ENCODE measurements at regions not wholly inside any gene's neighbourhood (a gene's known extent, or its start where the extent isn't known, plus 50 kb on each side); places are given as distances from the start of the nearest gene placed in this dataset.

DNA sequence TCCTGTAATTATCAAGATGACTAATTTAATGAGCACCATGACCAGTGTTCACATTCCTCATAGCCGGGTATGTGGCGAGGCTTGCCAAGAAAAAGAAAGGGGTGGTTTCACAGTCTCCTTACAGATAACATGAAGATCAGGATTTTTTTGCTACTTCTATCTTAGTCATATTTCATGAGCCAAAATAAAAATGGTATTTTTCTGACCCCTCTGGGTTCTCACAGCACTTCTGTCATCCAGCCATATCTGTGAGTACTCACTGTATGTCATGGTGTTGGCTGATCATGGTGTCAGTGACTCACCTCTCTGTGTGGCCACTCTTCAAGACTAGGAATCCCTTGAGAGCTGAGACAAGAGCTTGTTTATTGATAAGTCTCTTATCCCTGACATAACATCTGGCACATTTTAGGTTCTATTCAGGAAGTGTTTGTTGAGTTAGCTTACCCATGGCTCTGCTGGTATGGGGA, 130.5 kb upstream of the LMCD1 start:
- ChIA-PET CTCF (no interaction called here), POLR2A (no interaction called here)
- BruUV-seq (replicated peaks): no TSS peak
- no peaks in the 10 kb centered on the region for H3K4me1 ChIP-seq (ENCODE audit: control insufficient read depth, extremely low read depth, insufficient read depth, low read length)
- no peaks in the 10 kb centered on the region for H3K27me3 ChIP-seq (ENCODE audit: control insufficient read depth in 2 of 2, insufficient read depth in 2 of 2, low read length in 2 of 2)
- H3K27ac ChIP-seq (ENCODE audit: insufficient read depth, low read depth, low read length): no peak overlapping the region
- H3K36me3 ChIP-seq (ENCODE audit: control insufficient read depth in 2 of 2, extremely low read depth in 1 of 2, insufficient read depth in 2 of 2, low read length in 2 of 2): no peaks in the 10 kb centered on the region
- H3K79me2 ChIP-seq (ENCODE audit: control insufficient read depth, insufficient read depth, low read length): no peaks in the 10 kb centered on the region
- no peak overlapping the region for H3K4me3 ChIP-seq (replicated peaks in 1 of 3; ENCODE audit: insufficient read depth in 1 of 3, low read depth in 1 of 3, low read length in 3 of 3)
- no peaks in the 10 kb centered on the region for H4K20me1 ChIP-seq (replicated peaks; ENCODE audit: control insufficient read depth, extremely low read depth, insufficient read depth, low read length)
- no peaks in the 10 kb centered on the region for H3K9me3 ChIP-seq (replicated peaks; ENCODE audit: control insufficient read depth, insufficient read depth, low read length)
- H3K9ac ChIP-seq (replicated peaks; ENCODE audit: extremely low read depth, insufficient read depth, low read length): no peak overlapping the region
- no peaks in the 10 kb centered on the region for H3K9me1 ChIP-seq (replicated peaks; ENCODE audit: control insufficient read depth, extremely low read depth, insufficient read depth, low read length)
- DNase-seq (ENCODE audit: low read depth, low spot score) (no peak), FAIRE-seq (no peak)
- no peak overlapping the region for H2AFZ ChIP-seq (ENCODE audit: low read depth, low read length)
- no peak for TF ChIP-seq EZH2 (IDR thresholded peaks at IDR 0.05; ENCODE audit: borderline replicate concordance, low read depth, low read length, severe bottlenecking)
- no peak for TF ChIP-seq FOS (IDR thresholded peaks at IDR 0.05; ENCODE audit: borderline replicate concordance, insufficient read depth, low read length)
- dilution Hi-C loops (cut with MboI; ENCODE audit: extremely low pct_ligation_motif_present, low sequenced_read_pairs) (no loop called here), intact Hi-C loops (cut with micrococcal nuclease) (no loop called here)
- H3K4me2 ChIP-seq (ENCODE audit: insufficient read depth, low read length): no peak overlapping the region

DNA sequence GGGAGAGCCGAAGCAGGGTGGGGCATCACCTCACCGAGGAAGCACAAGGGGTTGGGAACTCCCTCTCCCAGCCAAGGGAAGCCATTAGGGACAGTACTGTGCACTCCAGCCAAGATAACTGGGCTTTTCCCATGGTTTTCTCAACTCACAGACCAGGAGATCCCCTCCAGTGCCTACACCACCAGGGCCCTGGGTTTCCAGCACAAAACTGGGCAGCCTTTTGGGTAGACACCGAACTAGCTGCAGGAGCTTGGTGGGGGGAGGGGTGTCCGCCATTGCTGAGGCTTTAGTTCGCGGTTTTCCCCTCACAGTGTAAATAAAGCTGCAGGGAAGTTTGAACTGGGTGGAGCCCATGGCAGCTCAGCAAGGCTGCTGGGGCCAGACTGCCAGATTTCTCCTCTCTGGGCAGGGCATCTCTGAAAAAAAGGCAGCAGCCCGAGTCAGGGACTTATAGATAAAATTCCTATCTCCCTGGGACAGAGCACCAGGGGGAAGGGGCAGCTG, 129.6 kb upstream of the LMCD1 start:
- dilution Hi-C loops (cut with MboI; ENCODE audit: extremely low pct_ligation_motif_present, low sequenced_read_pairs) (no loop called here), intact Hi-C loops (cut with micrococcal nuclease) (no loop called here)
- H3K4me1 ChIP-seq (ENCODE audit: control insufficient read depth, extremely low read depth, insufficient read depth, low read length): no peaks in the 10 kb centered on the region
- no peak overlapping the region for H3K9ac ChIP-seq (replicated peaks; ENCODE audit: extremely low read depth, insufficient read depth, low read length)
- DNase-seq (ENCODE audit: low read depth, low spot score) (no peak), FAIRE-seq (no peak)
- CTCF ChIA-PET: no interaction called here
- H3K27ac ChIP-seq (ENCODE audit: insufficient read depth, low read depth, low read length): no peak overlapping the region
- POLR2A ChIA-PET: no interaction called here
- TF ChIP-seq FOS (IDR thresholded peaks at IDR 0.05; ENCODE audit: borderline replicate concordance, insufficient read depth, low read length) (no peak), POLR2AphosphoS5 (IDR thresholded peaks at IDR 0.05; ENCODE audit: insufficient read depth, low read depth, low read length) (no peak), EZH2 (IDR thresholded peaks at IDR 0.05; ENCODE audit: borderline replicate concordance, low read depth, low read length, severe bottlenecking) (no peak), POLR2A (IDR thresholded peaks at IDR 0.05; ENCODE audit: low read depth, low read length) (no peak), MYC (IDR thresholded peaks at IDR 0.05; ENCODE audit: low read depth, low read length) (no peak), GATA2 (IDR thresholded peaks at IDR 0.05; ENCODE audit: insufficient read depth, insufficient read length, low read depth, low read length) (no peak), JUN (IDR thresholded peaks at IDR 0.05; ENCODE audit: borderline replicate concordance, insufficient read depth, insufficient read length, low read depth) (no peak)
- TF ChIP-seq, protein P1, sequence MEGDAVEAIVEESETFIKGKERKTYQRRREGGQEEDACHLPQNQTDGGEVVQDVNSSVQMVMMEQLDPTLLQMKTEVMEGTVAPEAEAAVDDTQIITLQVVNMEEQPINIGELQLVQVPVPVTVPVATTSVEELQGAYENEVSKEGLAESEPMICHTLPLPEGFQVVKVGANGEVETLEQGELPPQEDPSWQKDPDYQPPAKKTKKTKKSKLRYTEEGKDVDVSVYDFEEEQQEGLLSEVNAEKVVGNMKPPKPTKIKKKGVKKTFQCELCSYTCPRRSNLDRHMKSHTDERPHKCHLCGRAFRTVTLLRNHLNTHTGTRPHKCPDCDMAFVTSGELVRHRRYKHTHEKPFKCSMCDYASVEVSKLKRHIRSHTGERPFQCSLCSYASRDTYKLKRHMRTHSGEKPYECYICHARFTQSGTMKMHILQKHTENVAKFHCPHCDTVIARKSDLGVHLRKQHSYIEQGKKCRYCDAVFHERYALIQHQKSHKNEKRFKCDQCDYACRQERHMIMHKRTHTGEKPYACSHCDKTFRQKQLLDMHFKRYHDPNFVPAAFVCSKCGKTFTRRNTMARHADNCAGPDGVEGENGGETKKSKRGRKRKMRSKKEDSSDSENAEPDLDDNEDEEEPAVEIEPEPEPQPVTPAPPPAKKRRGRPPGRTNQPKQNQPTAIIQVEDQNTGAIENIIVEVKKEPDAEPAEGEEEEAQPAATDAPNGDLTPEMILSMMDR (IDR thresholded peaks at IDR 0.05; ENCODE audit: extremely low read depth in 1 of 2, insufficient read depth in 1 of 2, low read depth in 1 of 2, low read length in 2 of 2): no peak
- TF ChIP-seq, protein P2, sequence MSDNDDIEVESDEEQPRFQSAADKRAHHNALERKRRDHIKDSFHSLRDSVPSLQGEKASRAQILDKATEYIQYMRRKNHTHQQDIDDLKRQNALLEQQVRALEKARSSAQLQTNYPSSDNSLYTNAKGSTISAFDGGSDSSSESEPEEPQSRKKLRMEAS (IDR thresholded peaks at IDR 0.05; ENCODE audit: insufficient read depth, insufficient read length): no peak
- no peaks in the 10 kb centered on the region for H3K27me3 ChIP-seq (ENCODE audit: control insufficient read depth in 2 of 2, insufficient read depth in 2 of 2, low read length in 2 of 2)
- no peak overlapping the region for H2AFZ ChIP-seq (ENCODE audit: low read depth, low read length)
- H3K36me3 ChIP-seq (ENCODE audit: control insufficient read depth in 2 of 2, extremely low read depth in 1 of 2, insufficient read depth in 2 of 2, low read length in 2 of 2): no peaks in the 10 kb centered on the region
- no TSS peak for BruUV-seq (replicated peaks)
- H3K4me3 ChIP-seq (replicated peaks in 1 of 3; ENCODE audit: insufficient read depth in 1 of 3, low read depth in 1 of 3, low read length in 3 of 3): no peak overlapping the region
- no peak overlapping the region for H3K4me2 ChIP-seq (ENCODE audit: insufficient read depth, low read length)
- no peaks in the 10 kb centered on the region for H3K9me1 ChIP-seq (replicated peaks; ENCODE audit: control insufficient read depth, extremely low read depth, insufficient read depth, low read length)
- no peaks in the 10 kb centered on the region for H3K79me2 ChIP-seq (ENCODE audit: control insufficient read depth, insufficient read depth, low read length)
- H4K20me1 ChIP-seq (replicated peaks; ENCODE audit: control insufficient read depth, extremely low read depth, insufficient read depth, low read length): no peaks in the 10 kb centered on the region
- H3K9me3 ChIP-seq (replicated peaks; ENCODE audit: control insufficient read depth, insufficient read depth, low read length): no peaks in the 10 kb centered on the region

Data from endothelial cell of umbilical vein (primary cell).